ENCODE measurements at regions not wholly inside any gene's neighbourhood (a gene's known extent, or its start where the extent isn't known, plus 50 kb on each side); places are given as distances from the start of the nearest gene placed in this dataset.
"Not testable (repeated sequence)": the region's sequence is repeated elsewhere in the genome, so short reads cannot be mapped to it uniquely, and the experiment has no call there.

GRCh38 chr12:42916143-42916542, 326.6 kb upstream of the PRICKLE1 start:
- DNase-seq (ENCODE audit: low read depth) = no peak

GRCh38 chr12:42915426-42915825, 325.9 kb upstream of the PRICKLE1 start:
- DNase-seq (ENCODE audit: low read depth) = no peak

- DNase-seq (ENCODE audit: low read depth) = no peak
These were observed 322.8 kb upstream of the PRICKLE1 start for GRCh38 chr12:42912367-42912766.

- DNase-seq (ENCODE audit: low read depth) = no peak
These were observed 321.1 kb upstream of the PRICKLE1 start for GRCh38 chr12:42910656-42911055.

- no peak for DNase-seq (ENCODE audit: low read depth)
These were observed 319.2 kb upstream of the PRICKLE1 start for GRCh38 chr12:42908712-42909111.

- DNase-seq (ENCODE audit: low read depth) = not testable (repeated sequence)
These were observed 317.3 kb upstream of the PRICKLE1 start for GRCh38 chr12:42906801-42907200.

GRCh38 chr12:42905419-42905705, 315.8 kb upstream of the PRICKLE1 start:
- DNase-seq (ENCODE audit: low read depth) = no peak

- DNase-seq (ENCODE audit: low read depth) = no peak
These were observed 315.3 kb upstream of the PRICKLE1 start for GRCh38 chr12:42904683-42905418.

- no peak for DNase-seq (ENCODE audit: low read depth)
These were observed 314.2 kb upstream of the PRICKLE1 start for GRCh38 chr12:42903736-42904135.

- DNase-seq (ENCODE audit: low read depth) = no peak
These were observed 312.5 kb upstream of the PRICKLE1 start for GRCh38 chr12:42902001-42902400.

- DNase-seq (ENCODE audit: low read depth) = no peak
These were observed 304.3 kb upstream of the PRICKLE1 start for GRCh38 chr12:42893803-42894202.

GRCh38 chr12:42892702-42893551, 303.4 kb upstream of the PRICKLE1 start:
- DNase-seq (ENCODE audit: low read depth) = no peak

- DNase-seq (ENCODE audit: low read depth) = no peak
These were observed 298.1 kb upstream of the PRICKLE1 start for GRCh38 chr12:42887657-42888056.

- DNase-seq (ENCODE audit: low read depth) = no peak
These were observed 296.6 kb upstream of the PRICKLE1 start for GRCh38 chr12:42886160-42886559.

- DNase-seq (ENCODE audit: low read depth) = no peak
These were observed 296.1 kb upstream of the PRICKLE1 start for GRCh38 chr12:42885677-42886076.

GRCh38 chr12:42884116-42884515, 294.6 kb upstream of the PRICKLE1 start:
- DNase-seq (ENCODE audit: low read depth) = no peak

- no peak for DNase-seq (ENCODE audit: low read depth)
These were observed 283.9 kb upstream of the PRICKLE1 start for GRCh38 chr12:42873401-42873800.

GRCh38 chr12:42871816-42872215, 282.3 kb upstream of the PRICKLE1 start:
- no peak for DNase-seq (ENCODE audit: low read depth)

- DNase-seq (ENCODE audit: low read depth) = no peak
These were observed 278.7 kb upstream of the PRICKLE1 start for GRCh38 chr12:42868291-42868690.

GRCh38 chr12:42865282-42865681, 275.7 kb upstream of the PRICKLE1 start:
- DNase-seq (ENCODE audit: low read depth) = no peak

GRCh38 chr12:42862055-42862454, 272.5 kb upstream of the PRICKLE1 start:
- DNase-seq (ENCODE audit: low read depth) = peak; percentile 48

GRCh38 chr12:42860331-42860730, 270.8 kb upstream of the PRICKLE1 start:
- DNase-seq (ENCODE audit: low read depth) = not testable (repeated sequence)

GRCh38 chr12:42859612-42860011, 270.1 kb upstream of the PRICKLE1 start:
- DNase-seq (ENCODE audit: low read depth) = no peak

- DNase-seq (ENCODE audit: low read depth) = no peak
These were observed 267.6 kb upstream of the PRICKLE1 start for GRCh38 chr12:42857106-42857505.
